Neural cell (in vitro differentiated cells): ENCODE measurements at regions not wholly inside any gene's neighbourhood (a gene's known extent, or its start where the extent isn't known, plus 50 kb on each side); places are given as distances from the start of the nearest gene placed in this dataset.

Experiments used
- H2AFZ ChIP-seq: fragments of 200-600, 300-800 bp; sonication (generic), shearing (Covaris generic); 2 replicates; pipeline ENCODE4 v1.6.0; 2014; ENCODE audit warnings: low read depth, mild to moderate bottlenecking, antibody characterized with exemption, low read length, moderate library complexity
- H3F3A ChIP-seq: fragments of 200-600 bp; shearing (Covaris generic); 2 replicates; pipeline ENCODE4 v1.6.1; 2016; ENCODE audit warnings: mild to moderate bottlenecking, moderate library complexity, mixed read lengths, antibody characterized with exemption, low read length; ENCODE audit not compliant: insufficient read depth, poor library complexity, severe bottlenecking
- H3K27ac ChIP-seq: fragments of 200-600, 300-800 bp; sonication (generic), shearing (Covaris generic); 2 replicates; pipeline ENCODE4 v1.5.1; 2014; ENCODE audit warnings: mild to moderate bottlenecking, low read length, moderate library complexity
- H3K27me3 ChIP-seq: fragments of 300-800, 200-600 bp; sonication (generic), shearing (Covaris generic); 2 replicates; pipeline ENCODE4 v1.6.0; 2014; ENCODE audit warnings: mild to moderate bottlenecking, low read depth, low read length, moderate library complexity; ENCODE audit not compliant: insufficient read depth
- H3K36me3 ChIP-seq: fragments of 300-800, 200-600 bp; sonication (generic), shearing (Covaris generic); 2 replicates; pipeline ENCODE4 v1.5.1; 2014; ENCODE audit warnings: mild to moderate bottlenecking, antibody characterized with exemption, low read length, moderate library complexity; ENCODE audit not compliant: insufficient read depth
- H3K4me2 ChIP-seq: fragments of 300-800, 200-600 bp; sonication (generic), shearing (Covaris generic); 2 replicates; pipeline ENCODE4 v1.6.0; 2014; ENCODE audit warnings: mild to moderate bottlenecking, low read length
- H3K4me3 ChIP-seq: fragments of 300-800, 200-600 bp; sonication (generic), shearing (Covaris generic); 2 replicates; pipeline ENCODE4 v1.5.1; 2014; ENCODE audit warnings: mild to moderate bottlenecking, low read length, moderate library complexity
- H3K79me2 ChIP-seq: fragments of 200-600 bp; shearing (Covaris generic); replicated peaks from 2 replicates; pipeline ENCODE4 v1.6.0; 2014; ENCODE audit warnings: mild to moderate bottlenecking, low read length, moderate library complexity; ENCODE audit not compliant: insufficient read depth
- H3K9ac ChIP-seq: fragments of 300-800, 200-600 bp; sonication (generic), shearing (Covaris generic); 2 replicates; pipeline ENCODE4 v1.6.1; 2016; ENCODE audit warnings: mild to moderate bottlenecking, low read length, mixed read lengths
- H3K9me2 ChIP-seq: fragments of 200-600 bp; shearing (Covaris generic); 2 replicates; pipeline ENCODE4 v1.6.1; 2016; ENCODE audit warnings: mild to moderate bottlenecking, low read length, mixed read lengths; ENCODE audit not compliant: insufficient read depth
- H3K9me3 ChIP-seq: fragments of 200-600, 300-800 bp; sonication (generic), shearing (Covaris generic); 2 replicates; pipeline ENCODE4 v1.6.1; 2016; ENCODE audit warnings: mild to moderate bottlenecking, mixed run types, low read length, moderate library complexity, mixed read lengths
- H4K20me1 ChIP-seq: fragments of 200-600 bp; shearing (Covaris generic); 2 replicates; pipeline ENCODE4 v1.6.1; 2016; ENCODE audit warnings: mild to moderate bottlenecking, mixed run types; ENCODE audit not compliant: insufficient read depth
- EP300 ChIP-seq: fragments of 450-650 bp; conservative IDR thresholded peaks from 2 replicates; pipeline ENCODE4 v1.6.1; 2014; ENCODE audit warnings: antibody characterized with exemption, mild to moderate bottlenecking, moderate library complexity; ENCODE audit not compliant: poor library complexity, severe bottlenecking
- EZH2 ChIP-seq: fragments of 200-600, 300-800 bp; shearing (Covaris generic), sonication (generic); IDR thresholded peaks from 2 replicates; pipeline ENCODE4 v1.6.1; 2014; ENCODE audit warnings: antibody characterized with exemption, low read length, borderline replicate concordance, mild to moderate bottlenecking; ENCODE audit not compliant: insufficient read depth, poor library complexity, severe bottlenecking
- MXI1 ChIP-seq: fragments of 450-650 bp; conservative IDR thresholded peaks from 2 replicates; pipeline ENCODE4 v1.6.1; 2014; ENCODE audit warnings: antibody characterized with exemption, mild to moderate bottlenecking; ENCODE audit not compliant: poor library complexity, severe bottlenecking
- POLR2AphosphoS5 ChIP-seq: IDR thresholded peaks from 2 replicates; pipeline ENCODE4 v1.6.1; 2012
- RAD21 ChIP-seq: fragments of 450-650 bp; conservative IDR thresholded peaks from 2 replicates; pipeline ENCODE4 v1.6.1; 2014; ENCODE audit warnings: antibody characterized with exemption, mild to moderate bottlenecking, moderate library complexity
- SMC3 ChIP-seq: fragments of 450-650 bp; conservative IDR thresholded peaks from 2 replicates; pipeline ENCODE4 v1.6.1; 2014; ENCODE audit warnings: antibody characterized with exemption, mild to moderate bottlenecking, moderate library complexity; ENCODE audit not compliant: poor library complexity
- TAF1 ChIP-seq: IDR thresholded peaks from 2 replicates; pipeline ENCODE4 v1.6.1; 2012; ENCODE audit warnings: low read depth
- TF ChIP-seq, protein P1 (sequence below): IDR thresholded peaks from 2 replicates; pipeline ENCODE4 v1.6.1; 2012; ENCODE audit warnings: borderline replicate concordance
- TF ChIP-seq, protein P2 (sequence below): fragments of 450-650 bp; IDR thresholded peaks from 2 replicates; pipeline ENCODE4 v1.5.1; 2014; ENCODE audit warnings: antibody characterized with exemption, mild to moderate bottlenecking, moderate library complexity; ENCODE audit not compliant: poor library complexity, severe bottlenecking

DNA sequence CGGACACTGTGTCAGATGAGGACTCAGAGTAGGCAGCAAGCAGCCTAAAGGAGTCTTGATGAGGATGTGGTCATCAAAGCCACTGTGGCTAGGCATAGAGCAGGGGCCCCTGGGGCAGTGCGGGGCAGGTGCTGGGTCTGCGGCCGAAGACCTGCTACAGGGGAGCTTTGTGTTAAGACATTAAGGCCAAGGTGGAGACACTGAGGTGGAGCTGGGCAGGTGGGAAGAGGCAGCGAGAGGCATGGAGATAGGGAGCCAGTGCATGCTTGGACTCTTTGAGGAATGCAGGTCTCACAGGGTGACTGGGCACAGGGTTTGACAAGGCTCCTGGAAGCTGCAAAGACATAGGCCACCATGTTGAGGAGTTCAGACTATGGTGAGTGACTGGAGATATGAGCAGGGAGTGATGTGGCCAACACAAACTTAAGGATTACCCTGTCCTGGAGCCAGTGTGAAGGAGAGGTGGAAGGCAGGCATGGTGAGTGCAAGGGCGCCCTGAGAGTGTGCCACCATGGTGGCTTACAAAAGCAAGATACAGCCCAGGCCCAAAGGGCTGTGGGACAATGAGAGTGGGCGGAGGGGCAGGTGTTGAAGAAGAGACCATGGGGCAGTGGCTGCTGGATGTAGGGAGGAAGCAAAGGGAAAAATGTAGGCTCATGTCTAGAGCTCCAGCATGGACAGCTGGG, 450.9 kb upstream of the HS6ST1 start:
- H3K9me2 ChIP-seq: no peaks in the 10 kb centered on the region
- no peak for TF ChIP-seq MXI1
- TF ChIP-seq, protein P1, sequence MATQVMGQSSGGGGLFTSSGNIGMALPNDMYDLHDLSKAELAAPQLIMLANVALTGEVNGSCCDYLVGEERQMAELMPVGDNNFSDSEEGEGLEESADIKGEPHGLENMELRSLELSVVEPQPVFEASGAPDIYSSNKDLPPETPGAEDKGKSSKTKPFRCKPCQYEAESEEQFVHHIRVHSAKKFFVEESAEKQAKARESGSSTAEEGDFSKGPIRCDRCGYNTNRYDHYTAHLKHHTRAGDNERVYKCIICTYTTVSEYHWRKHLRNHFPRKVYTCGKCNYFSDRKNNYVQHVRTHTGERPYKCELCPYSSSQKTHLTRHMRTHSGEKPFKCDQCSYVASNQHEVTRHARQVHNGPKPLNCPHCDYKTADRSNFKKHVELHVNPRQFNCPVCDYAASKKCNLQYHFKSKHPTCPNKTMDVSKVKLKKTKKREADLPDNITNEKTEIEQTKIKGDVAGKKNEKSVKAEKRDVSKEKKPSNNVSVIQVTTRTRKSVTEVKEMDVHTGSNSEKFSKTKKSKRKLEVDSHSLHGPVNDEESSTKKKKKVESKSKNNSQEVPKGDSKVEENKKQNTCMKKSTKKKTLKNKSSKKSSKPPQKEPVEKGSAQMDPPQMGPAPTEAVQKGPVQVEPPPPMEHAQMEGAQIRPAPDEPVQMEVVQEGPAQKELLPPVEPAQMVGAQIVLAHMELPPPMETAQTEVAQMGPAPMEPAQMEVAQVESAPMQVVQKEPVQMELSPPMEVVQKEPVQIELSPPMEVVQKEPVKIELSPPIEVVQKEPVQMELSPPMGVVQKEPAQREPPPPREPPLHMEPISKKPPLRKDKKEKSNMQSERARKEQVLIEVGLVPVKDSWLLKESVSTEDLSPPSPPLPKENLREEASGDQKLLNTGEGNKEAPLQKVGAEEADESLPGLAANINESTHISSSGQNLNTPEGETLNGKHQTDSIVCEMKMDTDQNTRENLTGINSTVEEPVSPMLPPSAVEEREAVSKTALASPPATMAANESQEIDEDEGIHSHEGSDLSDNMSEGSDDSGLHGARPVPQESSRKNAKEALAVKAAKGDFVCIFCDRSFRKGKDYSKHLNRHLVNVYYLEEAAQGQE: no peak
- no peak for TF ChIP-seq TAF1
- no peak for TF ChIP-seq POLR2AphosphoS5
- no peak for TF ChIP-seq SMC3
- TF ChIP-seq RAD21: no peak
- TF ChIP-seq EP300: no peak
- TF ChIP-seq EZH2: no peak
- TF ChIP-seq, protein P2, sequence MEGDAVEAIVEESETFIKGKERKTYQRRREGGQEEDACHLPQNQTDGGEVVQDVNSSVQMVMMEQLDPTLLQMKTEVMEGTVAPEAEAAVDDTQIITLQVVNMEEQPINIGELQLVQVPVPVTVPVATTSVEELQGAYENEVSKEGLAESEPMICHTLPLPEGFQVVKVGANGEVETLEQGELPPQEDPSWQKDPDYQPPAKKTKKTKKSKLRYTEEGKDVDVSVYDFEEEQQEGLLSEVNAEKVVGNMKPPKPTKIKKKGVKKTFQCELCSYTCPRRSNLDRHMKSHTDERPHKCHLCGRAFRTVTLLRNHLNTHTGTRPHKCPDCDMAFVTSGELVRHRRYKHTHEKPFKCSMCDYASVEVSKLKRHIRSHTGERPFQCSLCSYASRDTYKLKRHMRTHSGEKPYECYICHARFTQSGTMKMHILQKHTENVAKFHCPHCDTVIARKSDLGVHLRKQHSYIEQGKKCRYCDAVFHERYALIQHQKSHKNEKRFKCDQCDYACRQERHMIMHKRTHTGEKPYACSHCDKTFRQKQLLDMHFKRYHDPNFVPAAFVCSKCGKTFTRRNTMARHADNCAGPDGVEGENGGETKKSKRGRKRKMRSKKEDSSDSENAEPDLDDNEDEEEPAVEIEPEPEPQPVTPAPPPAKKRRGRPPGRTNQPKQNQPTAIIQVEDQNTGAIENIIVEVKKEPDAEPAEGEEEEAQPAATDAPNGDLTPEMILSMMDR: no peak
- no peaks in the 10 kb centered on the region for H3K79me2 ChIP-seq
- no peak overlapping the region for H3K9ac ChIP-seq
- no peak overlapping the region for H3K4me2 ChIP-seq
- H3K27ac ChIP-seq: no peak overlapping the region
- no peaks in the 10 kb centered on the region for H3K36me3 ChIP-seq
- H3F3A ChIP-seq: no peaks in the 10 kb centered on the region
- no peaks in the 10 kb centered on the region for H4K20me1 ChIP-seq
- H3K9me3 ChIP-seq: peaks cover 3% of the 10 kb centered on the region
- H3K4me3 ChIP-seq: no peak overlapping the region
- H3K27me3 ChIP-seq: no peaks in the 10 kb centered on the region
- no peak overlapping the region for H2AFZ ChIP-seq

DNA sequence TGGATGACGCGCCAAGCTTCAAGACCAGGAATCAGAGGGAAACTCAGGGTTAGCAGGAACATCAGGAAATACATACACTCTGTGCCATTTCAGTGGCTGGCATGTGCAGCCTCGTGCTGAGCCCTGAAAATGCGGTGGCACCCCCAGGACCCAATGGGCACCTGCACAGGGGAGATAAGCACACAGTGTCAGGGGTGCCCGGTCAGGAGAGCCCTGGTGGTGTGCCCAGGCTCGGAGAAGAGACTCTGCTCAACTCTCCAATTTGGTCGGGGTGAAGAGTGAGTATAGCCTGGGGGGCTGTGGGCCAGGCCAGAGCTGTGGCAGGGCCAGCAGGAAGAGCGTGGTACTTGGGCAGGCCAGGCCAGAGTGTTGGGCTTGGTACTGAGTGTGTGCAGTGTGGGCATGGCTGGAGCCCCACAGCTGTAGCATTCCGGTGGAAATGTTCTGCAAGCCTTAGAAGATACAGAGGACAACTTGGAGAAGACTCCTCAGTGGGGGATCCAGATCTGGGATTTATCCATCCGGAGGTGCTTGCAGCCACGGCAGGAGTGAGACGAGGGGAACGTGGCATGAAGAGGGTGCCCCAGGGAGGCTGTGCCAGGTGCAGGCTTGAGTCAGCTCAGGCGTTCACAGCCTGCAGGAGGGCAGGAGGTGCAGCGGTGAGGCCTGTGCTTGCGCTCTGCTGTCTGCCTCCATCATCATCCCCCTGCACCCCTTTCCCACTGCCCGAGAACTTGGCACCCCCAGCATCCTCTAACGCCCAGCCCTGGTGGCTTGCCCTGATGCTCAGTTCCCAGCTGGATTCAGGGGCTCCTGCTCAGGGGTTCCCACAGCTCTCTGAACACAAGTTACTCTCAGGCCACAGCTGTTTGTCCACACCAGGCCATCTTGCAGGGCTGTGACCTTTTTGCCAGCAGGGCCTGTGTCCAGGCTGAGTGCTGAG, 451.7 kb upstream of the HS6ST1 start:
- Histone ChIP-seq H3K4me2 (no peak overlapping the region), H2AFZ (no peak overlapping the region), H3K9me3 (no peaks in the 10 kb centered on the region), H3F3A (no peaks in the 10 kb centered on the region), H3K36me3 (no peaks in the 10 kb centered on the region), H3K4me3 (no peak overlapping the region), H3K79me2 (no peaks in the 10 kb centered on the region), H3K9ac (no peak overlapping the region), H3K27ac (no peak overlapping the region), H4K20me1 (no peaks in the 10 kb centered on the region), H3K9me2 (no peaks in the 10 kb centered on the region), H3K27me3 (no peaks in the 10 kb centered on the region)
- TF ChIP-seq, protein P1: no peak
- TF ChIP-seq SMC3: no peak
- no peak for TF ChIP-seq POLR2AphosphoS5
- no peak for TF ChIP-seq EZH2
- TF ChIP-seq, protein P2: no peak
- no peak for TF ChIP-seq TAF1
- TF ChIP-seq RAD21: no peak
- no peak for TF ChIP-seq EP300
- no peak for TF ChIP-seq MXI1
